HPDE6-E6E7 (cell line): ENCODE measurements at regions not wholly inside any gene's neighbourhood (a gene's known extent, or its start where the extent isn't known, plus 50 kb on each side); places are given as distances from the start of the nearest gene placed in this dataset.
A peak's percentile ranks its signal among the peaks of the same experiment; 100 is the strongest.
"Not testable (repeated sequence)": the region's sequence is repeated elsewhere in the genome, so short reads cannot be mapped to it uniquely, and the experiment has no call there.

Experiments
- DNase-seq: peaks from one replicate; pipeline ENCODE4 v3.0.0; 2011; ENCODE audit warnings: missing footprints; ENCODE audit errors: extremely low spot score

GRCh38 chr18:11464129-11464528 lies 145.3 kb upstream of the SLC35G4 start:
- no peak for DNase-seq

GRCh38 chr18:11458447-11458846 lies 150.9 kb upstream of the SLC35G4 start:
- no peak for DNase-seq

GRCh38 chr18:11457853-11458252 lies 151.5 kb upstream of the SLC35G4 start:
- not testable (repeated sequence) for DNase-seq

- DNase-seq = no peak
Measured at GRCh38 chr18:11454040-11454439, 155.4 kb upstream of the SLC35G4 start.

GRCh38 chr18:11444169-11444568 lies 165.2 kb upstream of the SLC35G4 start:
- not testable (repeated sequence) for DNase-seq

GRCh38 chr18:11437046-11437445 lies 172.3 kb upstream of the SLC35G4 start:
- no peak for DNase-seq

- no peak for DNase-seq
Measured at GRCh38 chr18:11432360-11432811, 177.0 kb upstream of the SLC35G4 start.

GRCh38 chr18:11429876-11430275 lies 179.5 kb upstream of the SLC35G4 start:
- DNase-seq = no peak

- no peak for DNase-seq
Measured at GRCh38 chr18:11425211-11425610, 184.2 kb upstream of the SLC35G4 start.

GRCh38 chr18:11419338-11419737 lies 190.1 kb upstream of the SLC35G4 start:
- DNase-seq = no peak

- DNase-seq = no peak
Measured at GRCh38 chr18:11412811-11413210, 196.6 kb upstream of the SLC35G4 start.

GRCh38 chr18:11411048-11411447 lies 198.3 kb upstream of the SLC35G4 start:
- DNase-seq = no peak

GRCh38 chr18:11408555-11409065 lies 200.8 kb upstream of the SLC35G4 start:
- no peak for DNase-seq

GRCh38 chr18:11407940-11408339 lies 201.5 kb upstream of the SLC35G4 start:
- no peak for DNase-seq

- DNase-seq = no peak
Measured at GRCh38 chr18:11405804-11406203, 203.6 kb upstream of the SLC35G4 start.

GRCh38 chr18:11400703-11401102 lies 208.7 kb upstream of the SLC35G4 start:
- no peak for DNase-seq

GRCh38 chr18:11398625-11399024 lies 210.8 kb upstream of the SLC35G4 start:
- DNase-seq = no peak

GRCh38 chr18:11392980-11393885 lies 216.2 kb upstream of the SLC35G4 start:
- no peak for DNase-seq

GRCh38 chr18:11392292-11392691 lies 217.1 kb upstream of the SLC35G4 start:
- DNase-seq = no peak

GRCh38 chr18:11391661-11392060 lies 217.7 kb upstream of the SLC35G4 start:
- DNase-seq = no peak

- no peak for DNase-seq
Measured at GRCh38 chr18:11388755-11389680, 220.4 kb upstream of the SLC35G4 start.

GRCh38 chr18:11387880-11388279 lies 221.5 kb upstream of the SLC35G4 start:
- DNase-seq = peak; percentile 3
